PC-3 (cell line): ENCODE measurements at regions not wholly inside any gene's neighbourhood (a gene's known extent, or its start where the extent isn't known, plus 50 kb on each side); places are given as distances from the start of the nearest gene placed in this dataset.

Experiments used
- ATAC-seq: fragments of 200-7000 bp; cut with Tn5 transposase; 2 replicates; pipeline ENCODE4 v1.9.1; 2020; ENCODE audit warnings: mild to moderate bottlenecking, moderate library complexity
- BruUV-seq: library from RNA; stranded (reverse); fragments of 400-500 nt; replicated peaks from 2 replicates; lab custom pipeline; 2021; lab: Mats Ljungman, UMichigan
- CTCF ChIA-PET: fragments of 300-600 bp; sonication (Branson Sonifier 250); formaldehyde crosslinking; loops from one replicate; lab custom pipeline; 2022; ENCODE audit warnings: antibody characterized with exemption; lab: Charles Lee
- POLR2A ChIA-PET: fragments of 300-600 bp; sonication (Branson Sonifier 250); formaldehyde crosslinking; loops from one replicate; lab custom pipeline; 2022; ENCODE audit warnings: antibody characterized with exemption; ENCODE audit not compliant: unreplicated experiment; lab: Charles Lee
- DNase-seq: peaks from one replicate; pipeline ENCODE4 v3.0.0-alpha.2; 2015
- H2AFZ ChIP-seq: fragments of 300-600 bp; sonication (generic); 2 replicates; pipeline ENCODE4 v1.6.0; 2016; ENCODE audit warnings: antibody characterized with exemption, low read length
- H3F3A ChIP-seq: fragments of 300-600 bp; sonication (generic); one replicate; pipeline ENCODE4 v1.6.0; 2017; ENCODE audit warnings: antibody characterized with exemption, low read length, control low read depth, mild to moderate bottlenecking; ENCODE audit not compliant: unreplicated experiment
- H3K27ac ChIP-seq: fragments of 300-600 bp; sonication (generic); 2 replicates; pipeline ENCODE4 v1.5.1; 2016; ENCODE audit warnings: mild to moderate bottlenecking, low read length
- H3K27me3 ChIP-seq: fragments of 300-600 bp; sonication (generic); 2 replicates; pipeline ENCODE4 v1.6.1; 2016; ENCODE audit warnings: low read length, mixed read lengths
- H3K36me3 ChIP-seq: fragments of 300-600 bp; sonication (generic); 2 replicates; pipeline ENCODE4 v1.6.1; 2016; ENCODE audit warnings: low read depth, mixed run types, low read length, mixed read lengths
- H3K4me1 ChIP-seq: fragments of 300-600 bp; sonication (generic); 2 replicates; pipeline ENCODE4 v1.5.1; 2016; ENCODE audit warnings: low read length; ENCODE audit not compliant: insufficient read depth
- H3K4me2 ChIP-seq: fragments of 300-600 bp; sonication (generic); 2 replicates; pipeline ENCODE4 v1.6.0; 2016; ENCODE audit warnings: low read length
- H3K4me3 ChIP-seq: fragments of 300-600 bp; sonication (generic); 2 replicates; pipeline ENCODE4 v1.5.1; 2016; ENCODE audit warnings: mild to moderate bottlenecking, low read length, mixed read lengths
- H3K79me2 ChIP-seq: fragments of 300-600 bp; sonication (generic); 2 replicates; pipeline ENCODE4 v1.6.1; 2017; ENCODE audit warnings: low read length, mixed read lengths
- H3K9ac ChIP-seq: fragments of 300-600 bp; sonication (generic); 2 replicates; pipeline ENCODE4 v1.6.0; 2016; ENCODE audit warnings: mild to moderate bottlenecking, low read length
- H3K9me2 ChIP-seq: fragments of 300-600 bp; sonication (generic); replicated peaks from 2 replicates; pipeline ENCODE4 v1.6.1; 2016; ENCODE audit warnings: mixed run types, low read length, mixed read lengths
- H3K9me3 ChIP-seq: fragments of 300-600 bp; sonication (generic); 2 replicates; pipeline ENCODE4 v1.6.1; 2016; ENCODE audit warnings: low read length, mixed read lengths
- H4K20me1 ChIP-seq: fragments of 300-600 bp; sonication (generic); 2 replicates; pipeline ENCODE4 v1.6.1; 2016; ENCODE audit warnings: low read length, mixed read lengths
- CTCF ChIP-seq: fragments of 300-600 bp; sonication (generic); conservative IDR thresholded peaks from 2 replicates; pipeline ENCODE4 v1.5.1; 2017; ENCODE audit warnings: antibody characterized with exemption, low read depth, mild to moderate bottlenecking, low read length
- EZH2 ChIP-seq: fragments of 300-600 bp; sonication (generic); IDR thresholded peaks from one replicate; pipeline ENCODE4 v1.6.1; 2017; ENCODE audit warnings: antibody characterized with exemption, mild to moderate bottlenecking, low read length; ENCODE audit not compliant: unreplicated experiment
- EZH2phosphoT487 ChIP-seq: fragments of 300-600 bp; sonication (generic); IDR thresholded peaks from 2 replicates; pipeline ENCODE4 v1.6.1; 2018; ENCODE audit warnings: mild to moderate bottlenecking, antibody characterized with exemption, low read length, borderline replicate concordance
- intact Hi-C: fragments of 100-400 bp; cut with micrococcal nuclease; formaldehyde crosslinking; loops from 2 replicates; pipeline ENCODE4 v1.9.0; 2023

GRCh38 chr18:56302156-56302555, 336.2 kb downstream of the TXNL1 start:
- POLR2A ChIA-PET: no interaction called here
- Histone ChIP-seq H3K27me3 (no peaks in the 10 kb centered on the region), H3K9me2 (no peaks in the 10 kb centered on the region), H3K9ac (no peak overlapping the region), H3K9me3 (no peaks in the 10 kb centered on the region), H3K4me1 (peaks cover 20% of the 10 kb centered on the region), H3K4me2 (no peak overlapping the region), H4K20me1 (no peaks in the 10 kb centered on the region), H2AFZ (no peak overlapping the region), H3K4me3 (no peak overlapping the region), H3F3A (peaks cover 6% of the 10 kb centered on the region), H3K27ac (no peak overlapping the region), H3K36me3 (no peaks in the 10 kb centered on the region), H3K79me2 (no peaks in the 10 kb centered on the region)
- CTCF ChIA-PET: no interaction called here
- ATAC-seq (no peak), DNase-seq (no peak)
- intact Hi-C loops: no loop called here
- no TSS peak for BruUV-seq
- TF ChIP-seq EZH2: no peak
- no peak for TF ChIP-seq CTCF
- no peak for TF ChIP-seq EZH2phosphoT487

DNA sequence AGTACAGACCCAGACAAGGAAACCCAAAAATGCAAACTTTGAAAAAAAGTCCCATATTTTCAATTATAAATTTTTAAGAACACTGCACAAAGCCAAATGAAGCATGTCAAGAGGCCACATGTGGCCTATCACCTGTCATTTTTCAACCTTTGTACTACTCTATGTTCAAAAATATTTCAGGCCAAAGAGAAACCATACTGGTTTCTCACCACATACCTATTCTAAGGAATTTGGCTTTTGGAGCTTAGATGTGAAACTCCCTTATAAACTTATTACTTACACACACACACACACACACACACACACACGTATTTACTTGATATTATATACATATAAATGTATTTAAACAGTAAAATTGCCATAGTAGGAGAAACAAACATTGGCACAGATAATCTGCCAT, 338.7 kb downstream of the TXNL1 start:
- peak overlapping the region; percentile 87 for H3K27ac ChIP-seq
- ChIA-PET POLR2A (no interaction called here), CTCF (interaction anchor here (0.9 kb wide), 1 partner anchor 519 kb away, joined by 9 read pairs; no protein-coding TSS in a partner anchor)
- BruUV-seq: no TSS peak
- no peaks in the 10 kb centered on the region for H3K36me3 ChIP-seq
- peak overlapping the region; percentile 60 for H3K4me2 ChIP-seq
- peaks cover 20% of the 10 kb centered on the region for H3K4me1 ChIP-seq
- 0 out of 2 replicates have a peak overlapping the region, but pooled peaks have one; percentile 6 for H3K4me3 ChIP-seq
- no peak for ATAC-seq
- H3K79me2 ChIP-seq: no peaks in the 10 kb centered on the region
- intact Hi-C loops: loop anchor here (1.0 to 10.0 kb wide), 8 partner anchors 73 to 885 kb away; partner anchors contain the start of gene TCF4
- TF ChIP-seq EZH2phosphoT487 (no peak), EZH2 (no peak), CTCF (no peak)
- no peaks in the 10 kb centered on the region for H3K27me3 ChIP-seq
- no peaks in the 10 kb centered on the region for H4K20me1 ChIP-seq
- H3K9me3 ChIP-seq: no peaks in the 10 kb centered on the region
- no peaks in the 10 kb centered on the region for H3K9me2 ChIP-seq
- H3K9ac ChIP-seq: peak overlapping the region; percentile 38
- peak overlapping the region; percentile 15; the same call in 1 of the 2 replicates for H2AFZ ChIP-seq
- H3F3A ChIP-seq: peaks cover 6% of the 10 kb centered on the region
- DNase-seq: peak; percentile 11

GRCh38 chr18:56298935-56299334, 339.5 kb downstream of the TXNL1 start:
- H3K9me2 ChIP-seq: no peaks in the 10 kb centered on the region
- peaks cover 6% of the 10 kb centered on the region for H3F3A ChIP-seq
- H4K20me1 ChIP-seq: no peaks in the 10 kb centered on the region
- ATAC-seq (peak; percentile 97), DNase-seq (peak; percentile 96)
- no TSS peak for BruUV-seq
- H3K4me1 ChIP-seq: peaks cover 20% of the 10 kb centered on the region
- TF ChIP-seq CTCF (peak; percentile 63), EZH2phosphoT487 (no peak), EZH2 (no peak)
- peak overlapping the region; percentile 60 for H3K4me2 ChIP-seq
- peak overlapping the region; percentile 87 for H3K27ac ChIP-seq
- no peaks in the 10 kb centered on the region for H3K27me3 ChIP-seq
- H3K4me3 ChIP-seq: 0 out of 2 replicates have a peak overlapping the region, but pooled peaks have one; percentile 6
- intact Hi-C loops: loop anchor here (1.0 to 10.0 kb wide), 8 partner anchors 73 to 884 kb away; partner anchors contain the start of gene TCF4
- H3K36me3 ChIP-seq: no peaks in the 10 kb centered on the region
- no peak overlapping the region for H2AFZ ChIP-seq
- no peaks in the 10 kb centered on the region for H3K9me3 ChIP-seq
- H3K79me2 ChIP-seq: no peaks in the 10 kb centered on the region
- CTCF ChIA-PET: no interaction called here
- POLR2A ChIA-PET: no interaction called here
- H3K9ac ChIP-seq: peak overlapping the region; percentile 38
